CD4-positive, alpha-beta T cell treated with Interleukin-1 beta for 1 hour (primary cell): ENCODE measurements at regions not wholly inside any gene's neighbourhood (a gene's known extent, or its start where the extent isn't known, plus 50 kb on each side); places are given as distances from the start of the nearest gene placed in this dataset.
A peak's percentile ranks its signal among the peaks of the same experiment; 100 is the strongest.

Source experiments
- DNase-seq, 2 donors: peaks; one replicate each; pipeline ENCODE4 v3.0.0-alpha.2; 2020 to 2022

DNA sequence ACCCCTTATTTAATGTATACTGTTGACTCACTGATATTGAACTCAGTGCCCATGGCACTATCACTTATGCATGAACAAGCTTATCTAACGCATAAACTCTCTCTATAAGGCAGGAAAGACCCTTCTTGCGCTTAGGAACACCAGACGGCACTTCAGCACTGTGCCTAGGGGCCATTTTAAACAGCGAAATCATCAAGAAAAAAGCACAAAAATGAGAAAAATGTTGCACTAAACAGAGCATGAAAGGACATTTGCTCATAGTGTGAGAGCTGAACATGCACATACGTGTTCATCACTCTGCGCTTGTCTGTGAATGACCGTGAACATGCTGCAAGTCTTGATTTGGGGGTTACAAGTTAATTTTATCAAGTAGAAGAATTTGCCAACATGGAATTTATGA lies 109.6 kb downstream of the WDR11 start:
- no peak for DNase-seq

DNA sequence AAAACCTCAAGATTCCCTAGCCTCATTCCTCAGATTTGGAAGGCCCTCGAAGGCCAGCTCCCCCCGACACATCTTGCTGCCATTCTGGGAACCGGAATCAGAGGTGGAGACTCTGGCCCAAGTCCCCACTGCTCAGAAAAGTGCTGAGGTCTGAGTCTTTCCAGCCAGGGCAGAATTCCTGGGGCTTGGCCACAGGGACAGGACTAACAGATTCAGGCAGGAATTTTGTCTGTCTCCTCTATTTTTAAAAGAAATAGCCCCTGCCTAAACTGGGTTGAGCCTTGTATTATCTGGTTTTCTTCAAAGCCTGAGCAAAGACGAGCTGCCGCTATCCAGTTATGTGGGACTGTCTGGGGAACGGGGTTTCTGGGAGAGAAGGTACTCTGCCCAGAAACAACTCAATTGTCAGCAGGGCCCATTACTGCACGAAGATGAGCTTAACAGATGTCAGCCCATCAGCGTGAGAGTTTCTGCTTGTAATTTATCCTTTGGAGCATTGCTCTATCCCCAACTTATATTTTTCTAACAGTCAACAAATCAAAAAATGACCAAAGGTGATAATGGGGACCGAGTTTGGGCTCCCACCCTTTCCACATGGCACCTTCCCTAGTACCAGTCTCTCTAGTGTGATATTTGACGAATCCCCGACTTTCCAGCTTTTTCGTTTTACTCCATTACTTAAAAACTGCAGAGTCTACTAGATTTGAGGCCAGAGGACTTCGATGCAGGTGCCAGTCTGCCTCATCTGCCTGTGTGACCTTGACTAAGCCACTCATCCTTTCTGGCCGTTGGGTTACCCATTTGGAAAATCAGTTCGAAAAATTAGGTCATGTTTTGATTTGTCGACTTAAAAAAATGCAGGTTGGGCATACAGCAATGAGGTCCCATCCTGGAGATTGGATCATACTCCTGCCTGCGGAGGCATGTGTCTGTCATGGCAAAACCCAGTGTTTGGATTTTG lies 110.9 kb downstream of the WDR11 start:
- no peak for DNase-seq

DNA sequence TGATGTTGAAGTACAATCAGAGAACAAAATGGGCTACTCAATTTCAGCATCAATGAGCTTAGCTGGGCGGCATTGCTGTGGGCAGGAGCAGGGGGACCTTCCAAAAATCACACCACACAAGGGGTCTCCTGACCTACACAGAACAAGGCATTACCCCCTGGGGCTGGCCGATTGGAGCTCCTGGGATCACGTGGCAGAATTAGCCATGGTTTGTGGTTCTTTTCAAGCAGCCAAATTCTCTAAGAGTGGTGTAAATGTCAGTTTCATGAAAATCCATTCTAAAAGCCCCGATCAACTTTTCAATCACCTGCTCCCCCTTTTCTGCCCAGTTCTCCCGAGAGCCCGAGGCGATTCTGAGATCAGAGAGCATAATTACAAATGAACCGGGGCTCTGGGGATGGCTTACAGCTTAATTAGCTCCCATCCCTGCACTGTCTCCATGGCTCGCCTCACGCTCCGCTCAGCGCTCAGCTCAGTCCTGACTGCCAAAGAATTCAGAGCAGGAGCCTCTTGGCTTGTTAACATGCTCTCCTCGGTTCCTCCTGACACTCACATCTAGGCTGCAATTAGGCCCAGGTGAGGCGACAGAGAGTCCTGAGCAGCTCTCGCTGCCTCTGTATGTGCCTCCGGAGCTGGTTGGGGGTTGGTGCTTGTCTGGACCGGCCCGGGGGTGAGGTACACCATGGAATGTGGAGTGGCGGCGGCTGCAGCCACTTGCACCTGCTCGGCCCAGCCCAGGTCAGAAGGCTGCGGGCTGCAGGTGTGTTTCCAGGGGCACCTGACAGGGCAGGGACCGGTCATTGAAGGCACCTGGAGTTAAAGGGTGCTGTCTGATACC lies 111.8 kb downstream of the WDR11 start:
- DNase-seq = no peak

DNA sequence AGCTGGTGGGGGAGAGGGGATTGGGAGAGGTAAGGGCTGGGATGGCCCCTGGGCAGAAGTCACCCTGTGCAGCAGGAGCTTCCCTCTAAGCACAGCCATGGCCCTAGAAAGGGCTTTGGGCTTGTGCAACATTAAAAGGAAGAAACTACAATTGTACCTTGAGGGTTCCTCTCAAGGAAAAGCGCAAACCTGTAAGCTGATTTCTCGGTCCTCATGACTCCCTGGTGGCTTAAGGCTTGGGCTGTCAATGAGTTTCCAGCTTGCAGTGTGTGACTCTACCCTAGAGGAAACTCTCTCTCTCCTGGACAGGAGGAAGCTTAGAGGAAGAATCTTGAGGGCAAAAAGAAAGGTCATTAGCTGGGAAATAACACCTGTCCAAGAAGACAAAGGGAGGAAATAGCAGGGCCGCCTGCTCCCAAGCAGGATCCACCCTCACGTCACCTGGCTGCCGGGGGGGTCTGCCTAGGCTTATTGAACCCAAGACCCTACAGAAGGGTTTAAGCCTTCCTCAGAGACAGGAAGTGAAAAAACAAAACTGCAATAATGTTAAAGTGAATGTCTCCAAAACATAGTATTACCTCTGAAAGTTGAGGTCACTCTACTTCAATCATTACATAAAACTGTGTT lies 112.5 kb downstream of the WDR11 start:
- no peak for DNase-seq

DNA sequence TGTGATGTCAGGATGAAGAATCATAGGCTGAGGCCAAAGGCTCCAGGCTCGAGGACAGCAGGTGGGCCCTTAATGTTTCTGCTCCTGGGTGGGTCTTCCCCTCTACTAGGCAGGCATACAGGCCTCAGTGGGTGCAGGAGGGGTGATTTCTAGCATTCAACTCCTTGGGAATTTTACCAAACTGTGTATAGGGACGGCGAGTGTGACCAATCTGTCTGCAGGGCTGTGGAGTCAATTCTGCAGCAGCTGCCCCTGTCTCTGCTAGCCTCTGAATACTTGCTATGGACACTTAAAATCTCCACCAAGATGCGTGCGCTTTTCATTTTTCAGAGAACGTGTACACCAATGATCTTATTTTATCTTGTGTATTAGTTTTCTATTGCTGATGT lies 115.5 kb downstream of the WDR11 start:
- no peak for DNase-seq

DNA sequence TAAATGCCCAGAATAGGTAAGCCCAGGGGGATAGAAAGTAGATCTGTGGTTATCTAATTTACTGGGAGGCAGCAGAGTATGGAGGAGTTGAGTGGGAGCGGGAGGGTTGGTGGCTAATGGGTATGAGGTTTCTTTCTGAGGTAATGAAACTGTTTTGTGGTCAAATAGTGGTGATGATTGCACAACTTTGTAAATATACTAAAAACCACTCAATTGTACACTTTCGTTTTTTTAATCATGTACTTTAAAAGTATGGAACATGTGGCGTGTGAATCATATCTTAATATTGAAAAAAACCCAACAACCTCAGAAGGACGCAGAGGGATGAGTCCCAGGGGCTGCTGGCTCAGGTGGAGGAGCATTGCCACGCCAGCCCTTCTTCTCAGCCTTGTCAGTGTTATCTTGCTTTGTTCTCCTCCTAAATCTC lies 118.1 kb downstream of the WDR11 start:
- DNase-seq = no peak

DNA sequence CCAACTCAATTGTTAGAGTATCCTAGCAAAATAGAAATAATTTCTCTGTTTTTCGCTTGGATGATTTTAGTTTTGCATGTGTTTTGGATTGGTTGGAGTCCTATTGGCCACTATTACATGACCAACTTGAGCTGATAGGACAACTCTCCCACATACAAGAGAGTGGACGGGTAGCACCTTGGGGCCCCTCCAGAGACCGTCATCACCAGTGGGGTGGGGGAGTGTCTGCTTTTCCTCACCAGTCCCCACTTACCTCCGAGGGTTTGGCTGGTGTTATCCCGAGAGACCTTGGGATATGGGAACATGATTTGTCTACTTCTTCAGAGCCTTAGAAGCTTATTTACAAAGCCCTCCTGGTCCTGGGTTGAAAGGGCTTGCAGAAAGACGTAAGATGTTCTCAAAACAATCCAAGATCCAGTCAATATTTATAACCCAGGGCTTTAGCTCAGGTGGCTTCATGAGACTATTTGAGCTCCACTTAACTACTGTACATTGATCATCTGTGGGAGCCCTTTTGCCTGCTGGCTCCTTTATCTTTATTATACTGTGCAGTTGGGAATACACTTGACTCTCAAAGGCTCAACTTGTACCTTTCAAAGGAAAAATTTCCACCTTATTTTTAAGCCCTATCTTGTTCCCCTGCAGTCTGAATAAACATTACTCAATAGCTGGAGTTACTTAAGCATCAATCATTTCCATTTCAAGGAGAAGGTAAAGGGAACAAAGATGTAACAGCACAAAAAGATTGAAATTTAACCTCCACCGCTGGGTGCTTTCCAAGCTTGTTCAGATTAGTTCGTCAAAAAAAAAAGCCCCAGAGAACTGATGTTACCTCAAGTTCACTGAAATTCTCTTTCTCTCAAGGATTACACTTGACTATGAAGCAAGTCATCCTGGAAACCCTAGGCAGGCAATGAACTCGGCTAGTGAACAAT lies 119.7 kb downstream of the WDR11 start:
- no peak for DNase-seq

DNA sequence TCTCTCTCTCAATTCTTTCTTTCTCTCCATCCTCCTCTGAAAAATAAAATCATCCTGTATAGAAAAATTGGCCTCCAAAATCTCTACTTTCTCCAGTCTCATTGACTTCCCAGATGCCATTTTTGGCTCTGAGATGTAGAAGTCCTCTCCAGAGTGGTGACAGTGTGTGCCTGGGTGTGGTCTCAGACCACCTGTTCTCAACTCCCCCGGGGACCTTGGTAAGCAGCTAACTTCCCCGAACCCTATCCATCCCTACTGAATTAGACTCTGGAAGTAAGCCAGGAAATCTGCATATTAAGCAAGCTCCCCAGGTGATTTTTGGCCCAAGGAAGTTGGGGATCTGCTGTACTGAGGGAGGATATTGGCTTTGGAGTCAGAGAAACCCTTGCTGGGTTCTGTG lies 120.5 kb downstream of the WDR11 start:
- no peak for DNase-seq

DNA sequence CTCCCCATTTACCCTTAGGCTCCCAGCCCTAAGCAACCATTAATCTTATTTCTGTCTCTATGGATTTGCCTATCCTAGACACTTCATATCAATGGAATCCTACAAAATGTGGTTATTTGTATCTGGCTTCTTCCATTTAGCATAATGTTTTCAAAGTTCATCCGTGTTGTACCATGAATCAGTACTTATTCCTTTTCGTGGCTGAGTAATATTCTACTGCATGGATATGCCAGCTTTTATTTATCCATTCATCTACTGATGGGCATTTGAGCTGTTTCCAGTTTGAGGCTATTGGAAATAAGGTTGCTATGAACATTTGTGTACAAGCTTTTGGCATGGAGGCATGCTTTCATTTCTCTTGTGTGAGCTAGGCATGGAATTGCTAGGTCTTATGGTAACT lies 121.1 kb downstream of the WDR11 start:
- no peak for DNase-seq

DNA sequence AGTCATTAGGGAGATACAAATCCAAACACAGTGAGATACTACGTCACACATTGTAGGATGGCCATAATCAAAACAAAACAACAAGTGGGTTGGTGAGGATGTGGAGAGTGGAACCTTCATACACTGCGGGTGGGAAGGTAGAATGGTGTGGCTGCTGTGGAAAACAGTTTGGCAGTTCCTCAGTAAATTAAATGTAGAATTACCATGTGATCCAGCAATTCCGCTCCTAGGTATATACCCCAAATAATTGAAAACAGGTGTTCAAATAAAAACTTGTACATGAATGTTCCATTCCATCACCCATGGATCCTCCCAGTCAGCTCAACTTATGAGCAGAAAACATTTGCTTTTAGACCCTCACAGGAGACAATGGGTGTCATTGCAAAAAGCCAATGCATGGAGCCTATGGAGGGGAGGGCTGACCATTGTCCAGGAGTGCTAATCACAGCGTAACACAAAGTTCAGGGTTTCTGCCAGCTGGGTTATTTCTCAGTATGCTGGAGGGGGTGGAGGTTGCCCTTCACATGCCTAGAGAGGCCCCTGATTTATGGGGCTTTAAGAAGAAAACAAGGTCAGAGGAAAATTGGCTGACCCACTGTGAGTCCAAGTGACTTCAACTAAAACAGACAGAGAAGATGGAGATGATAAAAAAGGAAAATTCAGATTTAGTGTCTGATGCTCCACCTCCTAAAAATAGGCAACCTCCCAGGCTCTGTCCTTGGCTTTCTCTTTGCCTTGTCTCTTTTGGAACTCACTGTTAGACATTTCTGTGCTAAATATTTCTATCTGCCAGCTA lies 124.1 kb downstream of the WDR11 start:
- no peak for DNase-seq

DNA sequence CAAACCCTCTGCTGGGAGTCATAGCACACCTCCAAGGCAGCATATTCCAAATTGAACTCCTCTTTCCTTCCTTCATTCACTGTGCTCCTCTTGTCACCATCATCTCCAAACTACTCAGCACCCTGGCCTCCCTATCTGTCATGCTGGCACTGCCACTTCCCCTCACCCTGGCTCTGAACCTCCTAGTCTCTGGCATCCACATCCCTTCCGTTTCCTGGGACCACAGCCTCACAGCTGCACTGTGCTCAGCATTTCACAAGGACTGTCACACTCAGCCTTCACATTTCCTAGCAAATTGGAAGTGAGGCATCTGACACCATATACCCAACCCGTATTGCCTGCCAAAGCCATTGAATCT lies 124.7 kb downstream of the WDR11 start:
- no peak for DNase-seq

DNA sequence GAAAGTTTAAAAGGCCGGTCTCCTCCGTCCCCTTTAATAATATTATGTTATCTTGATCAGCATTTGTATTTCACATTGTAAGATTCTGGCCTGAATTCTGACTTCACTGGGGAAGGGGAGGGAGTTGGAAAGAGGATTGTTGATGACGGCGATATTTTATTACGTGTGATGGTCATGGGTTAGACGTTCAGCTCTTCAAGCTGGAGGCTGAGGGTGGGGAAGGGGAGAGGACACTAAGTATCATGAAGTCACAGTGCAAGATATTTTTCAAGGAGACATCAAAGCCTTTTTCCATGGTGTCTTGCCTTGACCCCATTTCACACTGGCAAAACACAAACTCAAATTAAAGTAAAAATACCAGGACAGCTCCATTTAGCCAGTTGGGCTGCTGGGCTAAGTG lies 126.7 kb downstream of the WDR11 start:
- DNase-seq = no peak

DNA sequence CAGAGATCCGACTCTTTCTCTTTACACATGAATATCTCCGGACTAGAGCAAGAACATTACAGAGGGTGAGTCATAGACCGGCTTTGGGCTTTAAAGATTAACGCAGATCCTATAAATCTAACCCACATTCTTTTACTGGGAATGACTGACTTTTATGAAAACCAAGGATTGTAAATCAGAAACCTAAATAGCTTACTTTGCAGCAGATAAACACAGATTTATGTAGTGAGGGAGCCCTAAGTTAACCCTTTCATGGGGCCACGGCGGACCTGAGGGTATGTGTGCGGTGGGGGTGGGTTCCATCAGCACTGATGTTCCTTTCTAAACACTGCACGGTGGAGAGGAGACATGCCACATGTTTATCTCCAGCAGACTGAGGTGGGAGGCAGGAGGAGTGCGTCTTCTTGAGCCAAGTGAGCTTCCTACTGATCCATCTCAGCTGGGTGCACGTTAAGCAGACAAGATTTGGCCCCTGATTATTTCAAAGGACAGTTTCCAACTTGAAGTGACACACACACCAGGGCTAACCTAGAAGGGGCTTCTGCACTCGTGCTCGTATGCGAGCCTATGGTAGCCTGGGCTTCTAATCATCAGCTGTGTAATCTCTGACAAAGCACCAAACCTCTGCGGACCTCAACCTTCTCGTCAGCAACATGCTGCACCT lies 127.6 kb downstream of the WDR11 start:
- no peak for DNase-seq

DNA sequence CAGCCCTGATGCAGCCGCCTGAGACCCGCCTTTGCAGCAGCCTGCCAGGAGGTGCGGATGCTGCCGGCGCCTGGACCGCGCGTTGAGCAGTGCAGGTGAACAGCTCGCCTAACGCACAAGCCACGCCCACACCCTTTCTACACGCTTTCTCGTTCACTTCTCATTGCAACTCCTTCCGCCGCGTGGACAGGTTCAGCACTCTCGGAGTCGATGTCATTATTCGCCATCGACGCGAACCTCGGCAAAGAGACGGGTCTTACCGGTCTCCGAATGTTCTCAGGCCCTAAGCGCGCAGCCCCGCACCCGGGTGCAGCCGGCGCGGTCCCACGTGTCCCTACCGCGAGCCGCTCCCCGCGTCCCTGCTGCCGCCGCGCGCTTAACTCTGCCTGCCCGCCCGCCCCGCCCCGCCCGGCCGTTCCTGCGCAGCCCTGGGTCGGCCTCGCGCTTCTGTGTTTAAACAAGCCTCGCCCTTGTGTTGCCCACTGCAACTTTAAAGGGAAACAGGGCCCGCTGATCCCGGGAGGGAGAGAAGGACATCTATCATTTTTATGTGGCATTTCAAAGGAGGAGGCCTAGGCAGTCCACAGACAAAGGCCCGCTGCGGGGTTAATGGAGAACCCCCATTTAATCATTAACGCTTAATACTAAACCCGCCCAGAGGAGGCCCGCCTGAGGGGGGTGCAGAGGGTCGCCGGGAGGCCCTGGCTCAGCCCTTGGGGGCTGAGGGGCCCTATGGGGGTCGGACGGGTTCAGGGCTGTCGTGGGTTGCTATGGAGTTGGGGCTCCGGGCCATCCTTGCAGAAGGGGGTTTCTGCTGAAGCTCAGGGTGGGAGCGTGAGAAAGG lies 128.5 kb downstream of the WDR11 start:
- peak in 1 of 2 donors; percentile 13 for DNase-seq

DNA sequence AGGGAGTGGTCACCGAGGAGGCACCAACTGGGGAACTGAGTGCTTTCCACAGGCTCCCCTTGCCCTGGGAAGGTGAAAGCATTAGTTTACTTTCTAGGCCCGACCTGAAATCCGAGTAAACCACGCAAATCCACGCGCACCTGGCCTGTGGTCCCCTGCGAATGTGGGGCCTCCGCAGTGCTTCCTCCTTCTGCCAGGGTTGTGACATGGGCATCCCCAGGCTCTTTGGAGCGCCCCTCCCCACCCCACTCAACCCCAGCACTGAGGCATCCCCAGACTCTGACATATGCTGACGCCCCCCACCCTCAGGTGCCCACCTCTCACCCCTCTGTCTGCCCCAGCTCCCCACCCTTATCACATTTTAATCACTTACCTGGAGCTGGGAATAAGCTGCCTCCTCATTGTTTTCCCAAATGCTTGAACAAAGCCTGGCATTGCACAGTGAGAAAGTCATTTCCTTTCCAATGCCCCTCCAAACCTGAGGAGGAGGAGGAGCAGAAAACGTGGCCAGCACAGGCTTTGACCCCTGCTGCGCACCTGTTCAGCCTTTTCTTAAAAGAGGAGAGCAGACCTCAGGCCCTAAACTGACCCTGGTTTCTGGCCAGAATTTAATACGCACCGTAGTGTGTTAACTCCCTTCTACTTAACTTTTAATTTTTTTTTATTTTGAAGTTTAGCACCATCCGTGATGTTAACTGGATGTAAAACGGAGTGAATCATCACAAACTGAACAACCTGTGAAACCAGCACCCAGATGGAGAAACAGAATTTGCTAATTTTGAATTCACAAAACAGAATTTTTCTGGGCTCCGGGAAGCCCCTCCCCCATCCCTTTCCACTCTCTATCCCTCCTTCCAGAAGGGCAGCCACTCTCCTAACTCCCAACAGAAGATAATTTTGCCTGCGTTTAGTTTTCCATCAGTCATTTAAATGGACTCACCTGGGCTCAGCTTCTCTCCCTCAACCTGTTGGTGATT lies 129.4 kb downstream of the WDR11 start:
- no peak for DNase-seq

DNA sequence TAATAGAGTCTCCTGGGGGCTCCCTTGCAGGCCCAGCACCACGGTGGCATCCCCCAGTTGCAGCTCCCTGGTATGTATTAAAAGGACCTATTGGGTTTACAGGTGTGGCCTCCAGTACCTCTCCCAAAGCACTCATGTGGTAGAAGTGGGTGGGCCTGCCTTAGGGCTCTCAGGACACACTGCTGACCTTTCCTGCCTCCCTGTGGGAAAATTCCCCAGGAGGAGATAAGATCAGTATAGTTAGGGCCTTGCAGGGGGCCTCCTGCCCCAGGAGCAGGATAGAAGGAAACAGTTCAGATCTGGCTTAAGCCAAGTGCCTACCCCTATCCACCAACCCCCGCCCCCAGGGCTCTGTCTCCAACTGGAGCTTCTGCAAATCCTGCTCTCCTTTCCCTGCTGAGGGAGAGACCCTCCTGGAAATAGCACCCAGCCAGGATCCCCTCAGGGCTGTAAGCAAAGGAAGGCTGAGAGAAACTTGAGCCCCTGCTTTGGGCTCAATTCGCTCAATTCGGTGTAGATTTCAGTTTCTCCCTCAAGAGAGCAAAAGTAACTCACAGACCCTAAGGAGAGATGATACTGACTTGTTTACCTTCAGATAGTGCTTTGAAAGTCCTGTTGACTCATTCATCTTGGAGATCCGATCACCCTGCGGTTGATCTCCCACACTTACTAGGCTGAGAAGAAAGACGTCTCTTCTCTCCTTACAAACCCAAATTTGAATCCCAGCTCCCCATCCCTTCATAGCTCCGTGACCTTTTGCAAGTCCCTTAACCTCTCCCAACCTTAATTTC lies 130.6 kb downstream of the WDR11 start:
- no peak for DNase-seq

DNA sequence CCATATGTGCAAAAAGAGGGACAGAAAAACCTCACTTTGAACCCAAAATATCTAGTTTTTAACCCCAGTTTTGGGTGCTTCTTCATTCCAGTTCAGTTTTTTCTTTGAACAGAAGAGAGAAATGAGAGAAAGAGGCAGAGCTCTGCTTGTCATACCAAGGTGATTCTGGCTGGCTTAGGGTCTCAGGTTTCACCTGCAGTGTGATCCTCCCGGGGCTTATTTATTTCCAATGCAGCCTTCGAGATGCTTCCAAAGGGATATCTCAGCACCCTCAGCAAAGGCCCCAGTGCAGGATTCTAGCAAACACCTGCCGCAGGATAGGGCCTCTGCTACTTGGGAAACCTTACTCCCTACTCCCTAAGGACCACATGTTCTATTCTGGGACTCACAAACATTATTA lies 131.3 kb downstream of the WDR11 start:
- DNase-seq = no peak

DNA sequence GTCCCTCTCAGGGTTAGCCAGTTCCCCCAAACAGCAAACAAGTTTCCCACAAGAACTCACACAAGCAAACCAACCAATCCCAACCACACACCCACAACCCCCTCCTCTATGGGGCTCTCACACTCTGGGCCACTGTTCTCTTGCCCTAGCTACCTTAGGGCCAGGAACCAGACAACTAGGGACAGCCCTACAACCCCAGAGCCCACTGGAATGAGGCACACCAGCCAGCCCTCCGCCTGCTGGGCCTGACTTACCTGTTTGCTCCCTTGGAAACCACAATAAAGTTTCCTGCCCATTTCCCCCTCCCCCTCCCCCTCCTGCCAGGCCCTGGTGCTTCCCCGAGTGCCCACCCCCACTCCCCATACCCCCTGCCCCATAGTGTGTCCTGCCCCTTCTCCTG lies 132.6 kb downstream of the WDR11 start:
- DNase-seq = no peak
